A549 (cell line): ENCODE measurements at regions not wholly inside any gene's neighbourhood (a gene's known extent, or its start where the extent isn't known, plus 50 kb on each side); places are given as distances from the start of the nearest gene placed in this dataset.

Experiments
- CEBPB ChIP-seq, 2 experiments: fragments of >200 bp in 1 of 2; sonication (Bioruptor Twin) in 1 of 2; formaldehyde crosslinking in 1 of 2; IDR thresholded peaks; 2 replicates each; pipeline ENCODE4 v1.6.1; 2012 to 2016
- CTCF ChIP-seq: fragments of >200 bp; sonication (Bioruptor Twin); formaldehyde crosslinking; IDR thresholded peaks from 3 replicates; pipeline ENCODE4 v1.5.1; 2016
- TF ChIP-seq, protein P1 (sequence below): IDR thresholded peaks from 2 replicates; pipeline ENCODE4 v1.6.1; 2012
- TF ChIP-seq, protein P2 (sequence below): fragments of >200 bp; sonication (Bioruptor Twin); formaldehyde crosslinking; IDR thresholded peaks from 3 replicates; pipeline ENCODE4 v1.6.1; 2016

DNA sequence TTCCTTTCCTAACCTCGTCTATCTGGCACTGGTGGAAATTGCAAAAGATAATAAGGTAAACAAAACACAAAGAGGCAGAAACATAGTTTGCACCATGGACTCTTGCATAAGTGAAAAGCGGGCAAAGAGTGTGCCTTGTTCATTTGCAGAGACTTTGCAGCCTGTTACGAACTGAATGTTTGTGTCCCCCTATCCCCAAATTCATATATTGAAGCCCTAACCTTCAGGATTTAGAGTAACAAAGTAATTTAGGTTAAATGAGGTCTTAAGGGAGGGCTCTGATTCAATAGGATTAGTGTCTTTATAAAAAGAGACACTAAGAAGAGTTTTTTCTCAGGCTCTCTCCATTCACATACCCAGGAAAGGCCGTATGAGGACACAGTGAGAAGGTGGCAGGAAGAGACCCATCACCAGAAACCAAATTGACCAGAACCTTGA, 52.1 kb upstream of the FAM169A start:
- TF ChIP-seq, protein P1, sequence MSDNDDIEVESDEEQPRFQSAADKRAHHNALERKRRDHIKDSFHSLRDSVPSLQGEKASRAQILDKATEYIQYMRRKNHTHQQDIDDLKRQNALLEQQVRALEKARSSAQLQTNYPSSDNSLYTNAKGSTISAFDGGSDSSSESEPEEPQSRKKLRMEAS, result no peak
- TF ChIP-seq, protein P2, sequence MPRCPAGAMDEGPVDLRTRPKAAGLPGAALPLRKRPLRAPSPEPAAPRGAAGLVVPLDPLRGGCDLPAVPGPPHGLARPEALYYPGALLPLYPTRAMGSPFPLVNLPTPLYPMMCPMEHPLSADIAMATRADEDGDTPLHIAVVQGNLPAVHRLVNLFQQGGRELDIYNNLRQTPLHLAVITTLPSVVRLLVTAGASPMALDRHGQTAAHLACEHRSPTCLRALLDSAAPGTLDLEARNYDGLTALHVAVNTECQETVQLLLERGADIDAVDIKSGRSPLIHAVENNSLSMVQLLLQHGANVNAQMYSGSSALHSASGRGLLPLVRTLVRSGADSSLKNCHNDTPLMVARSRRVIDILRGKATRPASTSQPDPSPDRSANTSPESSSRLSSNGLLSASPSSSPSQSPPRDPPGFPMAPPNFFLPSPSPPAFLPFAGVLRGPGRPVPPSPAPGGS, result no peak
- no peak for TF ChIP-seq CTCF
- no peak for TF ChIP-seq CEBPB (IDR thresholded peaks at IDR 0.05)
